ENCODE measurements at regions not wholly inside any gene's neighbourhood (a gene's known extent, or its start where the extent isn't known, plus 50 kb on each side); places are given as distances from the start of the nearest gene placed in this dataset.

- ChIA-PET CTCF (interaction anchor here (1.2 to 2.7 kb wide), 4 partner anchors 9 to 244 kb away, joined by 3 to 9 read pairs (median 6); no protein-coding TSS in a partner anchor), POLR2A (no interaction called here)
- no peak for DNase-seq (ENCODE audit: low read depth)
- TF ChIP-seq CTCF (IDR thresholded peaks at IDR 0.05; ENCODE audit: insufficient read depth, low read depth, low read length), result no peak
- H3K27me3 ChIP-seq (ENCODE audit: control insufficient read depth, insufficient read depth, low read length), result peaks cover 6% of the 10 kb centered on the region; the same call in 1 of the 2 replicates
- no peaks in the 10 kb centered on the region for H3K36me3 ChIP-seq (ENCODE audit: control insufficient read depth, insufficient read depth, low read length)
- H3K4me3 ChIP-seq (ENCODE audit: low read depth, low read length), result no peak overlapping the region
Observed at GRCh38 chr20:57102566-57102965, 163.9 kb downstream of the BMP7 start.

GRCh38 chr20:57103146-57103800 is 163.2 kb downstream of the BMP7 start:
- POLR2A ChIA-PET, result no interaction called here
- CTCF ChIA-PET, result interaction anchor here (1.2 to 2.7 kb wide), 4 partner anchors 10 to 243 kb away, joined by 3 to 9 read pairs (median 6); no protein-coding TSS in a partner anchor
- Histone ChIP-seq H3K4me3 (ENCODE audit: low read depth, low read length) (no peak overlapping the region), H3K36me3 (ENCODE audit: control insufficient read depth, insufficient read depth, low read length) (no peaks in the 10 kb centered on the region), H3K27me3 (ENCODE audit: control insufficient read depth, insufficient read depth, low read length) (peaks cover 6% of the 10 kb centered on the region; the same call in 1 of the 2 replicates)
- TF ChIP-seq CTCF (IDR thresholded peaks at IDR 0.05; ENCODE audit: insufficient read depth, low read depth, low read length), result no peak
- DNase-seq (ENCODE audit: low read depth), result no peak

- CTCF ChIA-PET, result interaction anchor here (1.8 to 2.7 kb wide), 2 partner anchors 12 to 242 kb away, joined by 5 to 9 read pairs; no protein-coding TSS in a partner anchor
- H3K36me3 ChIP-seq (ENCODE audit: control insufficient read depth, insufficient read depth, low read length), result no peaks in the 10 kb centered on the region
- H3K27me3 ChIP-seq (ENCODE audit: control insufficient read depth, insufficient read depth, low read length), result peaks cover 6% of the 10 kb centered on the region; the same call in 1 of the 2 replicates
- POLR2A ChIA-PET, result no interaction called here
- no peak for DNase-seq (ENCODE audit: low read depth)
- no peak for TF ChIP-seq CTCF (IDR thresholded peaks at IDR 0.05; ENCODE audit: insufficient read depth, low read depth, low read length)
- no peak overlapping the region for H3K4me3 ChIP-seq (ENCODE audit: low read depth, low read length)
Observed at GRCh38 chr20:57104113-57104512, 162.3 kb downstream of the BMP7 start.

GRCh38 chr20:57104651-57105204 is 161.7 kb downstream of the BMP7 start:
- POLR2A ChIA-PET, result no interaction called here
- H3K36me3 ChIP-seq (ENCODE audit: control insufficient read depth, insufficient read depth, low read length), result no peaks in the 10 kb centered on the region
- CTCF ChIA-PET, result interaction anchor here (2.7 kb wide), 1 partner anchor 241 kb away, joined by 9 read pairs; no protein-coding TSS in a partner anchor
- peaks cover 6% of the 10 kb centered on the region; the same call in 1 of the 2 replicates for H3K27me3 ChIP-seq (ENCODE audit: control insufficient read depth, insufficient read depth, low read length)
- no peak overlapping the region for H3K4me3 ChIP-seq (ENCODE audit: low read depth, low read length)
- DNase-seq (ENCODE audit: low read depth), result no peak
- TF ChIP-seq CTCF (IDR thresholded peaks at IDR 0.05; ENCODE audit: insufficient read depth, low read depth, low read length), result no peak

- DNase-seq (ENCODE audit: low read depth), result no peak
Observed at GRCh38 chr20:57106030-57106682, 160.3 kb downstream of the BMP7 start.

More at GRCh38 chr20:57106030-57106682, 160.3 kb downstream of the BMP7 start:
- CTCF ChIA-PET, result no interaction called here
- no peaks in the 10 kb centered on the region for H3K36me3 ChIP-seq (ENCODE audit: control insufficient read depth, insufficient read depth, low read length)
- peaks cover 4% of the 10 kb centered on the region; the same call in 1 of the 2 replicates for H3K27me3 ChIP-seq (ENCODE audit: control insufficient read depth, insufficient read depth, low read length)
- H3K4me3 ChIP-seq (ENCODE audit: low read depth, low read length), result no peak overlapping the region
- TF ChIP-seq CTCF (IDR thresholded peaks at IDR 0.05; ENCODE audit: insufficient read depth, low read depth, low read length), result no peak
- POLR2A ChIA-PET, result no interaction called here
